Thyroid gland (tissue), 4 donors: ENCODE measurements at regions not wholly inside any gene's neighbourhood (a gene's known extent, or its start where the extent isn't known, plus 50 kb on each side); places are given as distances from the start of the nearest gene placed in this dataset.

ENCODE experiments used
- DNase-seq, 2 donors: peaks; one replicate each; pipeline ENCODE4 v3.0.0-alpha.2; 2019
- H3K27ac ChIP-seq, 3 donors: fragments of 200-600 bp; sonication (generic); 1 replicate in 2 of 3; 2 replicates in 1 of 3; pipeline ENCODE4 v1.5.1; 2016 to 2019; ENCODE audit warnings: mild to moderate bottlenecking in 1 of 3, moderate library complexity in 1 of 3
- H3K27me3 ChIP-seq: fragments of 200-600 bp; sonication (generic); one replicate; pipeline ENCODE4 v1.5.1; 2019
- H3K36me3 ChIP-seq, 2 donors: fragments of 200-600 bp; sonication (generic); one replicate each; pipeline ENCODE4 v1.5.1; 2016 to 2019
- H3K4me1 ChIP-seq, 2 donors: fragments of 200-600 bp; sonication (generic); one replicate each; pipeline ENCODE4 v1.5.1; 2017 to 2019
- H3K4me3 ChIP-seq, 3 donors: fragments of 200-600 bp; sonication (generic); replicated peaks in 1 of 3; 1 replicate in 2 of 3; 2 replicates in 1 of 3; pipeline ENCODE4 v1.5.1; 2016; ENCODE audit warnings: mild to moderate bottlenecking in 1 of 3
- H3K9me3 ChIP-seq: fragments of 200-600 bp; sonication (generic); one replicate; pipeline ENCODE4 v1.5.1; 2017
- POLR2A ChIP-seq, 2 donors: fragments of 450-650 bp; IDR thresholded peaks; one replicate each; pipeline ENCODE4 v1.6.1; 2017; ENCODE audit warnings: antibody characterized with exemption in 2 of 2, mild to moderate bottlenecking in 2 of 2, moderate library complexity in 1 of 2
- WGBS, 2 donors: methylation state at CpG; one replicate each; pipeline ENCODE4 v1.1.5; 2017; 5-methylcytosine and 5-hydroxymethylcytosine counted together
- intact Hi-C: fragments of 100-400 bp; cut with DNase I; formaldehyde crosslinking; loops from one replicate; pipeline ENCODE4 v1.15.1; 2023
- TF ChIP-seq, protein P1 (sequence below), 6 experiments: fragments of 200-600 bp in 3 of 6; fragments of 450-650 bp in 3 of 6; sonication (generic) in 3 of 6; IDR thresholded peaks; one replicate each; pipeline ENCODE4 v1.5.1; 2016 to 2019; ENCODE audit warnings: antibody characterized with exemption in 6 of 6, mild to moderate bottlenecking in 2 of 6, inconsistent platforms in 1 of 6, moderate library complexity in 1 of 6

DNA sequence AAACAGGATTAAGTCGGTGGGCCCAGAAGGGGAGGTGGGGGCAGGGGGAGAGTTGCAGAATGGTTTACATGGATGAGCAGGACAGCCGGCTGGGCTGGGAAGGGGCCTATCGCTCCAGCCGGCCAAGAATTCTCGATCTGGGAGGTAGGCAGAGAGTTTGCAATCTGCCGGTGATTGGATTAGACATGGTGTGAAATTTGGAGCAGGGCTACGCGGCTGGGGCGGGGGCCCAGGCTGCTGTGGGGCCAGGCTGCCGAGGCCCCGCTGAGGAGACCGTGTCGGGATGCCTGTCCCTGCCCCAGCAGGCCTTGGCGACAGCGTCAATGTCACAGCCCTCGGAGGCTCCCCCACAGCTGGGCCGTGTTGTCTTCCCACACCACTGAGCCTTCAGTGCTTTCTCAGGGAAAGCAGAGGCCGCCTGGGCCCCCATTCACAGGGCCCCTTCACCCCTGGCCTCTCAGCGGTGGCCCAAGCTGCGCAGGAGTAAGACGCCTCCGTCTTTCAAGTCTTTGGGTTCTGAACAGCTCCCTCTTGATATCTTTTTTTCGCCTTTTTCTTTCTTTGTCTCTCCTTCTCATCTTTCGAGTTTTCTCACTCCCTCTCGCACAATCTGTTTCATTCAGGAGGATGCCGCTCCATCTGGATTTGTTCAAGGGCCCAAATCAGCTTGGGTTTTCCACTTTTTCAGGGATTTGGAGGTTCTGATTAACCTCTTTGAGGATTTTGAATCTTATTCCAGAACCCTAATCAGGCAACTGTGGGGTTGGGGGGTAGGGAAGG is 117.5 kb upstream of the PARP11 start:
- Histone ChIP-seq H3K27me3 (no peaks in the 10 kb centered on the region), H3K36me3 (no peaks in the 10 kb centered on the region), H3K4me3 (no peak overlapping the region), H3K27ac (no peak overlapping the region), H3K4me1 (no peaks in the 10 kb centered on the region), H3K9me3 (no peaks in the 10 kb centered on the region)
- no peak for DNase-seq
- no peak for TF ChIP-seq POLR2A (IDR thresholded peaks at IDR 0.05)
- WGBS, 2 donors, result 71 to 75% methylated on average over 24 to 26 of the region's 26 CpGs
- intact Hi-C loops, result loop anchor here (10.0 kb wide), 1 partner anchor 106 kb away; no protein-coding TSS in a partner anchor

DNA sequence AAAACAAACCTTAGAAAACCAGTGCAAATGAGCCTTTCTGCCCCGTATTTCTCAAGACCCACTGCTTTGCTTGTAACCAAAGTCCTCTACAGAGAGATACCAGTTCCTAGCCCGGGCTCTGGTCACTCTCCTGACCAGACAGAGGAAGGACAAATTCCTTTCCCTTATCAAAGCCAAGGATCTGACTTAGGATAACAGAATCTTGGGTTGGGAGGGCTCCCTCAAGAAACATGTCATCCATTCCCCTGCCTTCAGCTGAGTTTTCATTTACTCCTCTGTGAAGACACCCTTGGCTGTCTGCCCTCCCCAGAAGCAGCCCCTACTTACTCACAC is 116.0 kb upstream of the PARP11 start:
- TF ChIP-seq, protein P1, sequence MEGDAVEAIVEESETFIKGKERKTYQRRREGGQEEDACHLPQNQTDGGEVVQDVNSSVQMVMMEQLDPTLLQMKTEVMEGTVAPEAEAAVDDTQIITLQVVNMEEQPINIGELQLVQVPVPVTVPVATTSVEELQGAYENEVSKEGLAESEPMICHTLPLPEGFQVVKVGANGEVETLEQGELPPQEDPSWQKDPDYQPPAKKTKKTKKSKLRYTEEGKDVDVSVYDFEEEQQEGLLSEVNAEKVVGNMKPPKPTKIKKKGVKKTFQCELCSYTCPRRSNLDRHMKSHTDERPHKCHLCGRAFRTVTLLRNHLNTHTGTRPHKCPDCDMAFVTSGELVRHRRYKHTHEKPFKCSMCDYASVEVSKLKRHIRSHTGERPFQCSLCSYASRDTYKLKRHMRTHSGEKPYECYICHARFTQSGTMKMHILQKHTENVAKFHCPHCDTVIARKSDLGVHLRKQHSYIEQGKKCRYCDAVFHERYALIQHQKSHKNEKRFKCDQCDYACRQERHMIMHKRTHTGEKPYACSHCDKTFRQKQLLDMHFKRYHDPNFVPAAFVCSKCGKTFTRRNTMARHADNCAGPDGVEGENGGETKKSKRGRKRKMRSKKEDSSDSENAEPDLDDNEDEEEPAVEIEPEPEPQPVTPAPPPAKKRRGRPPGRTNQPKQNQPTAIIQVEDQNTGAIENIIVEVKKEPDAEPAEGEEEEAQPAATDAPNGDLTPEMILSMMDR (IDR thresholded peaks at IDR 0.05), result no peak
- TF ChIP-seq POLR2A (IDR thresholded peaks at IDR 0.05), result no peak
- intact Hi-C loops, result no loop called here
- WGBS, 2 donors, result 42 to 64% methylated on average over 2 of the region's 2 CpGs

DNA sequence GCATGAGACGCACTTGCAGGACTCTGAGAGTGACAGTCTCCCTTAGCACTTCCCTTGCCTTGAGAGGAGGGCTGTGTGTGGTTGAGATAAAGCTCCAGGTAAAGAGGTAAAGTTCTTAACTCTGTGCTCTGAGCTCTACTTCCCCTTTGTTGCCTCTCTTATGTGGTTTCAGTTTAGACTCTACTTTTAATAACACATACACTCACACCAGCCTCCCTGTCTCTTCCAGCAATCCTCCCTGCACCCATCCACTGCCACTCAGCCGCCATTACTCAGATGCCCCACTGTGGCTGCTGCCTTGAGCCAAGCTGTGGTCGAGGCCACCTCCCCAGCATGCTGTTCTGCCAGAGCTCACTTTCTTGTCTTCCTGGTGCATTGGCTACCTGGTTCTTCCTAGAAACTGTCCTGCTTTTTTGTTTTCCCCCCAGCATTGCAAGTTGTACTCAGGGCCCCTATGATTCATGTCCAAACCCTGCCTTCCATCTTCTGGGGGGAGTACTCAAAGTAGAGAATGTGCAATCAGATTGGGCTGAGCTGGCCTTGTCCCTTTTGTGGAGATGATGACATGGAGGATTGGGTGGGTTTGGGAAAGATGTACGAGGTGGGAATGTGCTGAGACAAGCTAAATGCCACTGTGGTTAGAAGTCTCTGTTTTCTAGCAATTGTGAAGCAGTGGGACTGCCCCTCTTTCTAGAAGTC is 115.5 kb upstream of the PARP11 start:
- Histone ChIP-seq H3K4me1 (no peaks in the 10 kb centered on the region), H3K4me3 (no peak overlapping the region), H3K27ac (no peak overlapping the region), H3K9me3 (no peaks in the 10 kb centered on the region), H3K27me3 (no peaks in the 10 kb centered on the region), H3K36me3 (no peaks in the 10 kb centered on the region)
- no peak for DNase-seq
- 53 to 54% methylated on average over 4 of the region's 4 CpGs for WGBS, 2 donors
- TF ChIP-seq, protein P1 (IDR thresholded peaks at IDR 0.05), result no peak
- no peak for TF ChIP-seq POLR2A (IDR thresholded peaks at IDR 0.05)
- intact Hi-C loops, result no loop called here

More for the DNA sequence above, 116.0 kb upstream of the PARP11 start:
- Histone ChIP-seq H3K9me3 (no peaks in the 10 kb centered on the region), H3K4me3 (no peak overlapping the region), H3K27me3 (no peaks in the 10 kb centered on the region), H3K4me1 (no peaks in the 10 kb centered on the region), H3K27ac (no peak overlapping the region), H3K36me3 (no peaks in the 10 kb centered on the region)
- DNase-seq, result no peak

DNA sequence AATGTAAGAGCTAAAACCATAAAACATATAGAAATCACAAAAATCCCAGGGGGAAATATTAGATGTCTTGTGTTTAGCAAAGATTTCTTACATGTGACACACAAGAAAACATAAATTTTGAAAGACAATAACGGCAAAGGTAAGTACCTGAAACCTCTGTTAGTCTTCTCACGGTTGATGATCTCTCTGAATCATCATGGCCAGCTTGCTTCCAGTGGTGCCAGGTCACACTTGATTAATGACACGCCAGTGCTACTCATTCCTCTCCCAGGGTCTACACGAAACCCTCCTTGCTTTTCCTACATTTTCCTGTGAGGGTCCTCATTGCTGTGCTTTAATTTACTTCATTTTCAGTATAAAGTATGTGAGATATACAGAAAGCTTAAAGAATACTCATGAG is 114.4 kb upstream of the PARP11 start:
- no peaks in the 10 kb centered on the region for H3K36me3 ChIP-seq
- no peaks in the 10 kb centered on the region for H3K27me3 ChIP-seq
- no peak overlapping the region for H3K27ac ChIP-seq
- no peak overlapping the region for H3K4me3 ChIP-seq
- intact Hi-C loops, result no loop called here
- WGBS, 2 donors, result 81 to 92% methylated on average over 4 of the region's 4 CpGs
- no peak for TF ChIP-seq POLR2A (IDR thresholded peaks at IDR 0.05)
- TF ChIP-seq, protein P1 (IDR thresholded peaks at IDR 0.05), result no peak
- no peak for DNase-seq
- no peaks in the 10 kb centered on the region for H3K4me1 ChIP-seq
- H3K9me3 ChIP-seq, result no peaks in the 10 kb centered on the region

DNA sequence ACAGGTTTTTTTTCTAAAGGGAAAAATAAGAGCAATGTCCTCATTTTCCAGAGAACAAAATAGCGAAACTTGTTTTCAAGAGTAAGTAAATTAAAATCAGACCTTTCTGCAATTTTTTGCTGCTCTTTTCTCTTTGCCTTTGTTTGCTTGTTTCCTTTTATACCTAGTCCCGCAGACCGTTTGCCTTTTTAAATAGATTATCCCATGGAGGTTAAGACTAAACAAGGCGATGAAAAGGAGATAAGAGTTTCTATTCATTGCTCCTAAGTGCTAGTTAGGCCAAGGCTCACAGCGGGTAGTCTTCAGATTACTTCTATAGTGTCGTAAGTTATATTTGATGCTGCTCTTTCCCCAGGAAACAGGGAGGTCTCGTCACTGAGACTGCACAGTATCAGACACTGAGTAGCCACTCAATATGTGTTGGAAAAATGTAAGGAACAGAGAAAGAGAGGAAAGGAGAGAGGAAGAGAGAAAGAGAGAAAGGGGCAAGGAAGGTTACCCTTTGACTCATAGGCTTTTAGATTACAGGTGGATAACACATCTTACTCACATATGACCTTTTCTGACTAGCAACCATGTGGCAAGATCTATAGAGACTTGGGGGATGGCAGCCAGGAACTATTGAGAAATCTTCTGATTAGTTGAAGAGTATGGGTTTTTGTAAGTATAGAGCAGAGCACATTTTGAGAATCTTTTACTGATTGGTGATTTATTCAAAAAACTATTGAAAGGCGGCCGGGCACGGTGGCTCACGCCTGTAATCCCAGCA is 107.5 kb upstream of the PARP11 start:
- intact Hi-C loops, result no loop called here
- H3K9me3 ChIP-seq, result no peaks in the 10 kb centered on the region
- TF ChIP-seq, protein P1 (IDR thresholded peaks at IDR 0.05), result no peak
- TF ChIP-seq POLR2A (IDR thresholded peaks at IDR 0.05), result no peak
- no peaks in the 10 kb centered on the region for H3K36me3 ChIP-seq
- no peak overlapping the region for H3K27ac ChIP-seq
- H3K4me3 ChIP-seq, result no peak overlapping the region
- 75 to 78% methylated on average over 11 of the region's 11 CpGs for WGBS, 2 donors
- H3K4me1 ChIP-seq, result no peaks in the 10 kb centered on the region
- DNase-seq, result no peak
- H3K27me3 ChIP-seq, result no peaks in the 10 kb centered on the region
